A673 (cell line): ENCODE measurements at regions not wholly inside any gene's neighbourhood (a gene's known extent, or its start where the extent isn't known, plus 50 kb on each side); places are given as distances from the start of the nearest gene placed in this dataset.

Source experiments
- EZH2 ChIP-seq: fragments of 200-600 bp; sonication (generic); IDR thresholded peaks from 2 replicates; pipeline ENCODE4 v1.6.1; 2017; ENCODE audit warnings: borderline replicate concordance, low read depth, mild to moderate bottlenecking, mixed read lengths, antibody characterized with exemption, low read length; ENCODE audit not compliant: poor library complexity, severe bottlenecking
- TF ChIP-seq, protein P1 (sequence below): fragments of 300-800, 200-600 bp; sonication (generic); conservative IDR thresholded peaks from 2 replicates; pipeline ENCODE4 v1.5.1; 2017; ENCODE audit warnings: low read depth, mild to moderate bottlenecking, antibody characterized with exemption, low read length, moderate library complexity, mixed read lengths

DNA sequence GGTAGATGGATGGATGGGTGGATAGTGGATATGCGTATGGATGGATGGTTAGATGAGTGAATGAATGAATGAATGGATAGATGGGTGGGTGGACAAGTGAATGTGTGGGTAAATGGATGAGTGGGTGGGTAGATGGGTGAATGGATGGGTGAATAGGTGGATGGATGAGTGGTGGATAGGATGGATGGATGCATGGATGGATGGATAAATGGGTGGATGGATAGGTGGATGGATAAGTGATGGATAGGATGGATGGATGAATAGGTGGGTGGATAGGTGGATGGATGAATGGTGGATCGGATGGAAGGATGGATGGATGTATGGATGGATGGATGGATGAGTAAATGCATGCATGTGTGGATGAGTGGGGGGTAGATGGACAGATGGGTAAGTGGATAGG lies 169.3 kb downstream of the ACKR3 start:
- TF ChIP-seq, protein P1, sequence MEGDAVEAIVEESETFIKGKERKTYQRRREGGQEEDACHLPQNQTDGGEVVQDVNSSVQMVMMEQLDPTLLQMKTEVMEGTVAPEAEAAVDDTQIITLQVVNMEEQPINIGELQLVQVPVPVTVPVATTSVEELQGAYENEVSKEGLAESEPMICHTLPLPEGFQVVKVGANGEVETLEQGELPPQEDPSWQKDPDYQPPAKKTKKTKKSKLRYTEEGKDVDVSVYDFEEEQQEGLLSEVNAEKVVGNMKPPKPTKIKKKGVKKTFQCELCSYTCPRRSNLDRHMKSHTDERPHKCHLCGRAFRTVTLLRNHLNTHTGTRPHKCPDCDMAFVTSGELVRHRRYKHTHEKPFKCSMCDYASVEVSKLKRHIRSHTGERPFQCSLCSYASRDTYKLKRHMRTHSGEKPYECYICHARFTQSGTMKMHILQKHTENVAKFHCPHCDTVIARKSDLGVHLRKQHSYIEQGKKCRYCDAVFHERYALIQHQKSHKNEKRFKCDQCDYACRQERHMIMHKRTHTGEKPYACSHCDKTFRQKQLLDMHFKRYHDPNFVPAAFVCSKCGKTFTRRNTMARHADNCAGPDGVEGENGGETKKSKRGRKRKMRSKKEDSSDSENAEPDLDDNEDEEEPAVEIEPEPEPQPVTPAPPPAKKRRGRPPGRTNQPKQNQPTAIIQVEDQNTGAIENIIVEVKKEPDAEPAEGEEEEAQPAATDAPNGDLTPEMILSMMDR = no peak
- TF ChIP-seq EZH2 = no peak
